HEK293 (cell line): ENCODE measurements at regions not wholly inside any gene's neighbourhood (a gene's known extent, or its start where the extent isn't known, plus 50 kb on each side); places are given as distances from the start of the nearest gene placed in this dataset.

Experiments
- CTCF ChIA-PET: fragments of 350-600 bp; formaldehyde crosslinking; extraction: SDS; loops from one replicate; lab custom pipeline; 2021; ENCODE audit warnings: antibody characterized with exemption; lab: Yijun Ruan, JAX
- POLR2A ChIA-PET: fragments of 300-600 bp; formaldehyde crosslinking; extraction: SDS; loops from one replicate; lab custom pipeline; 2020; ENCODE audit warnings: antibody characterized with exemption, inconsistent platforms; lab: Yijun Ruan, JAX
- H3K27ac ChIP-seq: fragments of 200-500 bp; sonication (Bioruptor generic); 2 replicates; pipeline ENCODE4 v1.5.1; 2014; ENCODE audit warnings: low read depth, low read length, control low read depth, inconsistent platforms; ENCODE audit errors: extremely low read depth
- H3K36me3 ChIP-seq, 2 experiments: fragments of 200-500 bp in 1 of 2; sonication (Bioruptor generic) in 1 of 2; 1 replicate in 1 of 2; 2 replicates in 1 of 2; pipeline ENCODE4 v1.5.1; 2014 to 2017; ENCODE audit warnings: inconsistent platforms in 2 of 2, low read length in 2 of 2; ENCODE audit not compliant: control insufficient read depth in 2 of 2, insufficient read depth in 1 of 2
- H3K4me1 ChIP-seq: fragments of 200-500 bp; sonication (Bioruptor generic); 2 replicates; pipeline ENCODE4 v1.5.1; 2014; ENCODE audit warnings: mild to moderate bottlenecking, low read length, inconsistent platforms; ENCODE audit not compliant: control insufficient read depth, insufficient read depth
- H3K4me3 ChIP-seq: 2 replicates; pipeline ENCODE4 v1.5.1; 2011; ENCODE audit warnings: low read depth, mild to moderate bottlenecking, control low read depth, low read length, moderate library complexity
- H3K9me3 ChIP-seq: fragments of 200-500 bp; sonication (Bioruptor generic); 2 replicates; pipeline ENCODE4 v1.5.1; 2014; ENCODE audit warnings: low read depth, low read length, inconsistent platforms; ENCODE audit not compliant: control insufficient read depth, insufficient read depth
- BCL11A ChIP-seq: fragments of 450-650 bp; formaldehyde crosslinking; IDR thresholded peaks from 2 replicates; pipeline ENCODE4 v1.5.1; 2016; ENCODE audit warnings: low read depth, missing biosample characterization, missing genetic modification characterization
- KLF1 ChIP-seq: fragments of 450-650 bp; formaldehyde crosslinking; IDR thresholded peaks from 2 replicates; pipeline ENCODE4 v1.5.1; 2016; ENCODE audit warnings: missing biosample characterization, missing genetic modification characterization
- KLF10 ChIP-seq: fragments of 450-650 bp; IDR thresholded peaks from 2 replicates; pipeline ENCODE4 v1.5.1; 2018; ENCODE audit warnings: missing biosample characterization, mild to moderate bottlenecking, missing genetic modification characterization
- KLF7 ChIP-seq: fragments of 450-650 bp; formaldehyde crosslinking; IDR thresholded peaks from 2 replicates; pipeline ENCODE4 v1.5.1; 2016; ENCODE audit warnings: missing biosample characterization, missing genetic modification characterization, borderline replicate concordance
- OVOL3 ChIP-seq: fragments of 450-650 bp; formaldehyde crosslinking; IDR thresholded peaks from 2 replicates; pipeline ENCODE4 v1.5.1; 2016; ENCODE audit warnings: missing biosample characterization, missing genetic modification characterization
- PRDM10 ChIP-seq: fragments of 450-650 bp; formaldehyde crosslinking; IDR thresholded peaks from 2 replicates; pipeline ENCODE4 v1.5.1; 2016; ENCODE audit warnings: missing biosample characterization, missing genetic modification characterization
- TCF7L2 ChIP-seq: IDR thresholded peaks from 2 replicates; pipeline ENCODE4 v1.6.1; 2011; ENCODE audit warnings: low read depth, mild to moderate bottlenecking, inconsistent platforms, low read length, moderate library complexity, borderline replicate concordance
- YY1 ChIP-seq: fragments of 450-650 bp; formaldehyde crosslinking; IDR thresholded peaks from 2 replicates; pipeline ENCODE4 v1.5.1; 2018; ENCODE audit warnings: missing biosample characterization, missing genetic modification characterization
- ZBTB17 ChIP-seq: fragments of 450-650 bp; formaldehyde crosslinking; IDR thresholded peaks from 2 replicates; pipeline ENCODE4 v1.5.1; 2016; ENCODE audit warnings: missing biosample characterization, missing genetic modification characterization
- ZFP41 ChIP-seq: fragments of 450-650 bp; formaldehyde crosslinking; IDR thresholded peaks from 2 replicates; pipeline ENCODE4 v1.5.1; 2016; ENCODE audit warnings: missing biosample characterization, missing genetic modification characterization, borderline replicate concordance
- ZNF112 ChIP-seq: fragments of 450-650 bp; formaldehyde crosslinking; IDR thresholded peaks from 2 replicates; pipeline ENCODE4 v1.5.0; 2017; ENCODE audit warnings: missing biosample characterization, missing genetic modification characterization
- ZNF214 ChIP-seq: fragments of 450-650 bp; formaldehyde crosslinking; IDR thresholded peaks from 2 replicates; pipeline ENCODE4 v1.5.1; 2017; ENCODE audit warnings: missing biosample characterization, mild to moderate bottlenecking, missing genetic modification characterization, borderline replicate concordance
- ZNF23 ChIP-seq: fragments of 450-650 bp; formaldehyde crosslinking; IDR thresholded peaks from 2 replicates; pipeline ENCODE4 v1.5.1; 2016; ENCODE audit warnings: missing biosample characterization, missing genetic modification characterization, borderline replicate concordance
- ZNF292 ChIP-seq: fragments of 450-650 bp; formaldehyde crosslinking; IDR thresholded peaks from 2 replicates; pipeline ENCODE4 v1.5.1; 2016; ENCODE audit warnings: low read depth, missing biosample characterization, missing genetic modification characterization, borderline replicate concordance
- ZNF37A ChIP-seq: fragments of 450-650 bp; IDR thresholded peaks from 2 replicates; pipeline ENCODE4 v1.5.1; 2018; ENCODE audit warnings: missing biosample characterization, missing genetic modification characterization
- ZNF433 ChIP-seq: fragments of 450-650 bp; formaldehyde crosslinking; IDR thresholded peaks from 2 replicates; pipeline ENCODE4 v1.5.1; 2016; ENCODE audit warnings: missing biosample characterization, missing genetic modification characterization, low read depth
- ZNF521 ChIP-seq: fragments of 450-650 bp; formaldehyde crosslinking; IDR thresholded peaks from 2 replicates; pipeline ENCODE4 v1.5.1; 2017; ENCODE audit warnings: missing biosample characterization, mild to moderate bottlenecking, missing genetic modification characterization
- ZNF549 ChIP-seq: fragments of 450-650 bp; IDR thresholded peaks from 2 replicates; pipeline ENCODE4 v1.5.1; 2018; ENCODE audit warnings: missing biosample characterization, missing genetic modification characterization, mild to moderate bottlenecking, inconsistent platforms, moderate library complexity
- ZNF623 ChIP-seq: fragments of 450-650 bp; formaldehyde crosslinking; IDR thresholded peaks from 2 replicates; pipeline ENCODE4 v1.5.1; 2016; ENCODE audit warnings: missing biosample characterization, missing genetic modification characterization
- ZNF629 ChIP-seq: fragments of 450-650 bp; formaldehyde crosslinking; IDR thresholded peaks from 2 replicates; pipeline ENCODE4 v1.5.1; 2017; ENCODE audit warnings: missing biosample characterization, missing genetic modification characterization
- ZNF837 ChIP-seq: fragments of 450-650 bp; formaldehyde crosslinking; IDR thresholded peaks from 2 replicates; pipeline ENCODE4 v1.5.1; 2016; ENCODE audit warnings: missing biosample characterization, missing genetic modification characterization
- ZSCAN16 ChIP-seq: fragments of 450-650 bp; formaldehyde crosslinking; IDR thresholded peaks from 2 replicates; pipeline ENCODE4 v1.5.1; 2016; ENCODE audit warnings: missing biosample characterization, missing genetic modification characterization
- ZSCAN5A ChIP-seq: fragments of 450-650 bp; formaldehyde crosslinking; IDR thresholded peaks from 2 replicates; pipeline ENCODE4 v1.5.1; 2016; ENCODE audit warnings: missing biosample characterization, missing genetic modification characterization
- TF ChIP-seq, protein P1 (sequence below): fragments of 450-650 bp; formaldehyde crosslinking; IDR thresholded peaks from 2 replicates; pipeline ENCODE4 v1.5.1; 2017; ENCODE audit warnings: missing biosample characterization, missing genetic modification characterization

DNA sequence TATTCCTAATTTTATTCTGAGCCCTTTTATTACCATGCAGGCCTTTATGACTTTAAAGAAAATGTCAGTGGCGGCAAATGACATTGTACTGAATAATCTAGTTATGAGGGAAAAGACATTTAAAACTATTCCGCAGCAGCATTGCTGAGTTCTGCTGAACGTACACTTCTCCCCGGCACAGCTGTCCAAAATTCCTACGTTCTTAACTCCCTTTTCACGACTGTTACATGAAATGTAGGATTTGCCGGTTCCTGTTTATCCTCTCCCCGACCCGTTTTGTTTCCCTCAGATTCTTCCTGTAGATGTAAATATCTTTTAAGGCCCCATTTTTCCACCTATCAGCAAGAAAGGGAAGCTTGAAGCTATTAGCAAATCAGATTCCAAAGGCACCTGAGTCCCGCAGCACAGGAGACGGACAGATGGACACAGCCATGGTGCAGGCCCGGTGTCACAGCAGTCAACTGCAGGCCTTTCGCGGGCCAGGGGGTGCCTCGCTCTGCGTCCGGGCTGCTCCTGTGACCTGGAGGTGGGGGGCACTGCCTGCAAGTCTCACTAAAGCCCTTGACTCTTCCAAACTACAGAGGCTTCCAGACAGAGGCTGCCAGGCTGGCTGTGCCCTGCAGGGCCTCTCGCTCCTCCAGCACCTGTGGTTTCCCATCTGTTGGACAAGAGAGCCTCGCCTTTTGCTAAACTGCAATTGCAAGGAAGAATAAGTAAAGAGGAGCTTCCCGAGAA is 485.0 kb upstream of the MGMT start:
- TF ChIP-seq ZNF112 (tag by site-specific recombination) (no peak), KLF10 (tag by site-specific recombination) (no peak)
- TF ChIP-seq, all 188 proteins: peak for 0
- Histone ChIP-seq H3K4me1 (no peaks in the 10 kb centered on the region), H3K36me3 (no peaks in the 10 kb centered on the region), H3K27ac (no peak overlapping the region), H3K9me3 (no peaks in the 10 kb centered on the region), H3K4me3 (no peak overlapping the region)
- ChIA-PET POLR2A (no interaction called here), CTCF (no interaction called here)

DNA sequence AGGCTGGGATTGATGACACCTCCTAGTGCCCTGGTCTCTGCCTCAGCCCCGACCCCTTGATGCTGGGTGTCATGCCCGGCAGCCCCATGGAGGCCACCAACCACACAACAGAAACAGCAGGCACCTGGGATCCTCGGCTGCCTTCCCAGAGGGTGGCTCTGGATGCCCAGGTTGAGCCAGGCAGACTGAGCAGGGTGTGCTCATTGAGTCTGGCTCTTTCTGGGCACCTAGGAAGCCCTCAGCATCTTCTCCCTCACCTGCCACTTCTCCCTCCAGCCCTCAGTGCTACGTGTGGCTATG is 484.5 kb upstream of the MGMT start:
- no peaks in the 10 kb centered on the region for H3K4me1 ChIP-seq
- no peak overlapping the region for H3K4me3 ChIP-seq
- no peaks in the 10 kb centered on the region for H3K36me3 ChIP-seq
- TF ChIP-seq ZNF214 (tag by site-specific recombination) (no peak), PRDM10 (no peak), ZNF629 (tag by site-specific recombination) (no peak), ZNF292 (no peak), ZNF837 (tag by site-specific recombination) (no peak), KLF7 (no peak), ZNF23 (tag by site-specific recombination) (no peak), ZNF549 (no peak), ZNF623 (tag by site-specific recombination) (no peak), ZFP41 (no peak), KLF1 (no peak)
- TF ChIP-seq, protein P1, sequence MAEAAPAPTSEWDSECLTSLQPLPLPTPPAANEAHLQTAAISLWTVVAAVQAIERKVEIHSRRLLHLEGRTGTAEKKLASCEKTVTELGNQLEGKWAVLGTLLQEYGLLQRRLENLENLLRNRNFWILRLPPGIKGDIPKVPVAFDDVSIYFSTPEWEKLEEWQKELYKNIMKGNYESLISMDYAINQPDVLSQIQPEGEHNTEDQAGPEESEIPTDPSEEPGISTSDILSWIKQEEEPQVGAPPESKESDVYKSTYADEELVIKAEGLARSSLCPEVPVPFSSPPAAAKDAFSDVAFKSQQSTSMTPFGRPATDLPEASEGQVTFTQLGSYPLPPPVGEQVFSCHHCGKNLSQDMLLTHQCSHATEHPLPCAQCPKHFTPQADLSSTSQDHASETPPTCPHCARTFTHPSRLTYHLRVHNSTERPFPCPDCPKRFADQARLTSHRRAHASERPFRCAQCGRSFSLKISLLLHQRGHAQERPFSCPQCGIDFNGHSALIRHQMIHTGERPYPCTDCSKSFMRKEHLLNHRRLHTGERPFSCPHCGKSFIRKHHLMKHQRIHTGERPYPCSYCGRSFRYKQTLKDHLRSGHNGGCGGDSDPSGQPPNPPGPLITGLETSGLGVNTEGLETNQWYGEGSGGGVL (tag by site-specific recombination): no peak
- TF ChIP-seq, all 188 proteins: peak for 0
- Histone ChIP-seq H3K9me3 (no peaks in the 10 kb centered on the region), H3K27ac (no peak overlapping the region)
- ChIA-PET CTCF (no interaction called here), POLR2A (interaction anchor here (0.6 kb wide), 1 partner anchor 731 kb away, joined by 3 read pairs; no protein-coding TSS in a partner anchor)

DNA sequence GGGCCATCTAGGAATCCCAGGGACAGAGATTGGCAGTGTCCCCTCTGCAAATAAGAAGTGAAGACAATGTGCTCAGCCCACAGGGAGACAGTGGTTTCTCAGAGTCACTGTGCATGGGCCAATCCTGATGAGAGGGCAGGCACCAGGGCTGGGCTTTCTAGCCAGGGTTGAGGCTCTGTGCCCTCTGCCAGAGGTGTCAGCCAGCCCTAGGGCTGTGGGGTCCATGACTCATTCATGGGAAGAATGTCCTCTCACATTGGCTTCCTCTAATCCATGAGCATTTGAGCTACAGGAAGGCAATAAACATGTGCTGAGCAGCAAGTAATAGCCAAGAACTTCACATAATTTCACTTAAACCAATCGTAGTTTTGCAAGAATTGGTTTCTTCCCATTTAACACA is 482.0 kb upstream of the MGMT start:
- no peaks in the 10 kb centered on the region for H3K9me3 ChIP-seq
- H3K36me3 ChIP-seq: no peaks in the 10 kb centered on the region
- no peak overlapping the region for H3K4me3 ChIP-seq
- no peak overlapping the region for H3K27ac ChIP-seq
- POLR2A ChIA-PET: no interaction called here
- no peaks in the 10 kb centered on the region for H3K4me1 ChIP-seq
- CTCF ChIA-PET: no interaction called here
- TF ChIP-seq YY1 (no peak), ZNF521 (tag by site-specific recombination) (no peak), ZNF629 (tag by site-specific recombination) (no peak), TCF7L2 (no peak), ZNF37A (no peak), ZNF549 (no peak), ZSCAN16 (tag by site-specific recombination) (no peak), ZNF433 (tag by site-specific recombination) (no peak), ZSCAN5A (no peak), ZBTB17 (tag by site-specific recombination) (no peak), OVOL3 (tag by site-specific recombination) (no peak), BCL11A (tag by site-specific recombination) (no peak)
